ENCODE measurements at regions not wholly inside any gene's neighbourhood (a gene's known extent, or its start where the extent isn't known, plus 50 kb on each side); places are given as distances from the start of the nearest gene placed in this dataset.

DNA sequence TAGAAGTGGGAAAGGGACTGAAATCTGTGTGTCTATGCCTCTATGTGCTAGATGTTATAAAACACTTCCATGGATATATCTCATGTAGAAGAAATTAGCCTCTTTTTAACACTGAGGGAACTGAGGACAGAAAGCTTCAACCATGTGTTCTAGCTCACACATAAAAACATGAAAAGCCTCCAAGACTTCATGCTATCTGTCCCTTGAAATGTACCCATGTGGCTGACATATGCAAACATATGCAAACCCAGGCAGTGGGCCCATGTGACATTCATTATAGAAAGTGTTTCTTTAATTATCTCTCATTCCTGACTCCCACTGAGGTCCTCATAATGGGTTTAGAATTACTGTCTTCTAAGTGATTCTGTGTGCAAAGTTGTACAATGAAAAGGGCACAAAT, 134.7 kb upstream of the MAF start:
- Mint-ChIP-seq H3K36me3 (no peaks in the 10 kb centered on the region), H3K27me3 (ENCODE audit: low read depth) (peaks cover 32% of the 10 kb centered on the region), H3K4me3 (no peak overlapping the region), H3K4me1 (no peaks in the 10 kb centered on the region), H3K9me3 (peaks cover 3% of the 10 kb centered on the region), H3K27ac (no peak overlapping the region)
- no peak for DNase-seq (ENCODE audit: low spot score in 2 of 2, unreplicated experiment in 2 of 2)
- TF ChIP-seq, protein P1, sequence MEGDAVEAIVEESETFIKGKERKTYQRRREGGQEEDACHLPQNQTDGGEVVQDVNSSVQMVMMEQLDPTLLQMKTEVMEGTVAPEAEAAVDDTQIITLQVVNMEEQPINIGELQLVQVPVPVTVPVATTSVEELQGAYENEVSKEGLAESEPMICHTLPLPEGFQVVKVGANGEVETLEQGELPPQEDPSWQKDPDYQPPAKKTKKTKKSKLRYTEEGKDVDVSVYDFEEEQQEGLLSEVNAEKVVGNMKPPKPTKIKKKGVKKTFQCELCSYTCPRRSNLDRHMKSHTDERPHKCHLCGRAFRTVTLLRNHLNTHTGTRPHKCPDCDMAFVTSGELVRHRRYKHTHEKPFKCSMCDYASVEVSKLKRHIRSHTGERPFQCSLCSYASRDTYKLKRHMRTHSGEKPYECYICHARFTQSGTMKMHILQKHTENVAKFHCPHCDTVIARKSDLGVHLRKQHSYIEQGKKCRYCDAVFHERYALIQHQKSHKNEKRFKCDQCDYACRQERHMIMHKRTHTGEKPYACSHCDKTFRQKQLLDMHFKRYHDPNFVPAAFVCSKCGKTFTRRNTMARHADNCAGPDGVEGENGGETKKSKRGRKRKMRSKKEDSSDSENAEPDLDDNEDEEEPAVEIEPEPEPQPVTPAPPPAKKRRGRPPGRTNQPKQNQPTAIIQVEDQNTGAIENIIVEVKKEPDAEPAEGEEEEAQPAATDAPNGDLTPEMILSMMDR (IDR thresholded peaks at IDR 0.05; ENCODE audit: unreplicated experiment) = no peak

DNA sequence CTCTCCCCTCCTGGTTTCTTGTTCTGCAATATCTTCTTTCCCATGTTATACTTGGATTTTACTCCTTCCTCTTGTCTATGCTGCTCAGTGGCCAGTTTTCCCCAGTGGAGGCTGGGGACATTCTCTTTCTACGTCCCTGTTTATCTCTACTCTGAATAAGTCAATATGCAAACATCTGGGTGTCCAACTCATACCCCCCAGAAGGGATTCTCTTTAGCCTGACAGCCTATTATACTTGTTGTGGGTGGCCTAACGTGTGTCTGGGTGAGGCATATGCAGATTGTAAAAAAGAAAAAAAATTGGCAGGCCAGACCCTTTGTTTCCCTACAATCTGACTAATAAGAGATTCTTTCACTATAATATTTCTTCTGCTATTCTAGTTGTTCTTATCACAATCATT, 134.2 kb upstream of the MAF start:
- TF ChIP-seq, protein P1 (IDR thresholded peaks at IDR 0.05; ENCODE audit: unreplicated experiment) = no peak
- Mint-ChIP-seq H3K36me3 (no peaks in the 10 kb centered on the region), H3K27ac (no peak overlapping the region), H3K4me3 (no peak overlapping the region), H3K4me1 (no peaks in the 10 kb centered on the region), H3K27me3 (ENCODE audit: low read depth) (peaks cover 32% of the 10 kb centered on the region), H3K9me3 (peaks cover 3% of the 10 kb centered on the region)
- no peak for DNase-seq (ENCODE audit: low spot score in 2 of 2, unreplicated experiment in 2 of 2)

DNA sequence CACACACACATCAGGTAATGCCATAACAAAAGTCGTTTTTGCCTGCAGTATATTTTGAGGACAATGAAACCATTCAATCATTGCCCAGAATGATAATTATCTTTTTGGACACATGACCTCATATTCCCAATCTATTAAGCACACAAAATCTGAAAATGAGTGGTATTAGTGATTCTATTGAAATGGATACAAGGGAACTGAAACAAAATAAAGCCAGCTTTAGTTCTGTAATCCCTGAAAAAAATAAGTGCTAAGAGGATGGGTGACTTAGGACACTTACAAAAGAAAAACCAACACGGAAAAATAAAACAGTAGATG, 128.3 kb upstream of the MAF start:
- Mint-ChIP-seq H3K36me3 (no peaks in the 10 kb centered on the region), H3K27ac (no peak overlapping the region), H3K9me3 (peaks cover 3% of the 10 kb centered on the region), H3K4me1 (peaks cover 3% of the 10 kb centered on the region), H3K27me3 (ENCODE audit: low read depth) (peaks cover 31% of the 10 kb centered on the region), H3K4me3 (no peak overlapping the region)
- no peak for DNase-seq (ENCODE audit: low spot score in 2 of 2, unreplicated experiment in 2 of 2)
- TF ChIP-seq, protein P1 (IDR thresholded peaks at IDR 0.05; ENCODE audit: unreplicated experiment) = no peak

DNA sequence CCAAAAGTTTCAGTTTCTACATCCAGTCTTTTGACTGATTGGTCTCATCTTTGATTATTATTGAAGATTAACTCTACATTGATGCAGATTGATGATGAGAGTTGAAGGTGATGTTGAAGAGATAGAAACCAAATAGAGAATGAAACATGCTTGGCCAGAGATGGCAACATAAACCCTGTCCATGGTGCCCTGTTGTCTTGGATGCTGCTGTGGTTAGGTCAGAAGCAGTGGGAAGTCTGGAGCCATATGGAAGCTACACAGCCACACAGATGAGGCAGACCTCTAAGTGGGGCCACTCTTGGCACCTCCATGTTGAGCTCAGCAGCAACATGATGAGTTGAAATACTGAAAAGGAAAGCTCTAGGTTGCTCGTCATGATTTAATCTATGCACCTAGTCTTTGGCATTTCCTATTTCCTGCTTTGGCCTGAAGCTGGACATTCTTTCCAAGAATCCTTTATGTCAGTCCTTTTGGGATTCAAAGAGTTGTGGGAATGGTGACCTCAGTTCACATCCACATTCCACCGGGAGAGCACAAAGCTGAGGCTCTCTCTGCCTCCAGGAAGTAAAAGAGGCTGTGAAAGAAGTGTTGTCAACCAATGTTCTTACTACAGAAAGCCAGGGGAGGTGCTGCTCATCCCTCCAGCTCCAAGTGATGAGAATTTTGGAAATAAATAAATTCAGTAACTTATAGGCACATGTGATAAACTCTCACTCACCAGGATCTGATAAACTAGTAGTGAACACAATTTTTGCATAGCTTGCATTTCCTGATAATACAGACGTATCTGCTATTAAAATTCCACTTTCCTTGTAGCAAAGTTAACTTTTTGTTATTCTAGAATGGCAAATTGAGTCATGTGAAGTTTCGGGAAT, 127.7 kb upstream of the MAF start:
- H3K9me3 Mint-ChIP-seq = peaks cover 3% of the 10 kb centered on the region
- H3K27me3 Mint-ChIP-seq (ENCODE audit: low read depth) = peaks cover 25% of the 10 kb centered on the region
- TF ChIP-seq, protein P1 (IDR thresholded peaks at IDR 0.05; ENCODE audit: unreplicated experiment) = no peak
- no peak overlapping the region for H3K27ac Mint-ChIP-seq
- peaks cover 3% of the 10 kb centered on the region for H3K4me1 Mint-ChIP-seq
- H3K36me3 Mint-ChIP-seq = no peaks in the 10 kb centered on the region
- H3K4me3 Mint-ChIP-seq = no peak overlapping the region
- DNase-seq (ENCODE audit: low spot score in 2 of 2, unreplicated experiment in 2 of 2) = no peak

DNA sequence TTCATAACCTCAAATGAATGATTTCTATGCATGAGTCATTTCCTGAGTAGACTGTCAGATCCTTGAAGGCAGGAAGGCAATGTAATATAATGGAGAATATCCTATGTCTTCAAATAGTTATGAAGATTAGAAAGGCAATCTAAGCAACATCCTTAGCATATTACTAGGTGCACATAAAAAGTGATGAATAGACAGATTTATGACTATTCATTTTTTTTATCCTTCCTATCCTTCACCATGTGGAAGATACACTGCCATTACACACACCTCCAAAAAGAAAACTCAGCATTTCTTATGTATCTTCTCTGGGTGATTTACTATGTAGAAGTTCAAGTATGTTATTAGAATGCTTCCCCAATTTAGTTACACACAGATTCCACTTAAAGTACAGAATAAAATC, 126.4 kb upstream of the MAF start:
- Mint-ChIP-seq H3K4me1 (peaks cover 3% of the 10 kb centered on the region), H3K9me3 (peaks cover 3% of the 10 kb centered on the region), H3K27ac (no peak overlapping the region), H3K27me3 (ENCODE audit: low read depth) (peaks cover 18% of the 10 kb centered on the region), H3K36me3 (no peaks in the 10 kb centered on the region), H3K4me3 (no peak overlapping the region)
- TF ChIP-seq, protein P1 (IDR thresholded peaks at IDR 0.05; ENCODE audit: unreplicated experiment) = no peak
- DNase-seq (ENCODE audit: low spot score in 2 of 2, unreplicated experiment in 2 of 2) = no peak
